GM12878 (cell line): ENCODE measurements at regions not wholly inside any gene's neighbourhood (a gene's known extent, or its start where the extent isn't known, plus 50 kb on each side); places are given as distances from the start of the nearest gene placed in this dataset.

Source experiments
- ATAC-seq: fragments of 200-7000 bp; cut with Tn5 transposase; 3 replicates; pipeline ENCODE4 v1.9.1; 2020; ENCODE audit warnings: mild to moderate bottlenecking, moderate library complexity
- BruUV-seq: library from RNA; stranded (reverse); fragments of 400-500 nt; replicated peaks from 2 replicates; lab custom pipeline; 2021; lab: Mats Ljungman, UMichigan
- CTCF ChIA-PET: fragments of 300-600 bp; sonication (Branson Sonifier 250); formaldehyde crosslinking; extraction: SDS; loops from one replicate; lab custom pipeline; 2021; ENCODE audit warnings: inconsistent platforms; lab: Yijun Ruan, JAX
- POLR2A ChIA-PET: fragments of 350-600 bp; formaldehyde crosslinking; extraction: SDS; loops from one replicate; lab custom pipeline; 2021; ENCODE audit warnings: inconsistent platforms; lab: Charles Lee
- RAD21 ChIA-PET: fragments of 300-600 bp; sonication (Branson Sonifier 250); formaldehyde crosslinking; loops from one replicate; lab custom pipeline; 2023; ENCODE audit warnings: antibody characterized with exemption; ENCODE audit not compliant: unreplicated experiment; lab: Charles Lee
- SMC1A ChIA-PET: fragments of 300-600 bp; sonication (Branson Sonifier 250); formaldehyde crosslinking; loops from one replicate; lab custom pipeline; 2023; ENCODE audit not compliant: unreplicated experiment, uncharacterized antibody; lab: Charles Lee
- DNase-seq: peaks from one replicate; pipeline ENCODE4 v3.0.0-alpha.2; 2011; ENCODE audit warnings: low read depth, low spot score
- FAIRE-seq: peaks from 3 replicates; lab custom pipeline; 2011; peaks lifted over from hg19 to GRCh38; lab: Jason Lieb, UNC
- H2AFZ ChIP-seq: 2 replicates; pipeline ENCODE4 v1.6.0; 2011; ENCODE audit warnings: low read depth, low read length, control low read depth; ENCODE audit not compliant: control insufficient read depth
- H3K27ac ChIP-seq: 2 replicates; pipeline ENCODE4 v1.5.1; 2011; ENCODE audit warnings: control low read depth; ENCODE audit not compliant: control insufficient read depth, insufficient read depth
- H3K27me3 ChIP-seq, 2 experiments: replicated peaks in 1 of 2; 2 replicates each; pipeline versions ENCODE4 v1.6.0 to v1.6.1; 2011; ENCODE audit warnings: low read length in 1 of 2; ENCODE audit not compliant: control insufficient read depth in 2 of 2, insufficient read depth in 2 of 2
- H3K36me3 ChIP-seq, 2 experiments: 2 replicates each; pipeline ENCODE4 v1.5.1; 2011; ENCODE audit warnings: low read length in 1 of 2; ENCODE audit not compliant: control insufficient read depth in 2 of 2, insufficient read depth in 2 of 2
- H3K4me1 ChIP-seq: 2 replicates; pipeline ENCODE4 v1.6.1; 2011; ENCODE audit warnings: mild to moderate bottlenecking, low read length, moderate library complexity, mixed read lengths; ENCODE audit not compliant: control insufficient read depth, insufficient read depth
- H3K4me2 ChIP-seq: 2 replicates; pipeline ENCODE4 v1.6.0; 2011; ENCODE audit warnings: control low read depth; ENCODE audit not compliant: control insufficient read depth, insufficient read depth
- H3K4me3 ChIP-seq: fragments of 200-600 bp; sonication (generic); 2 replicates; pipeline ENCODE4 v1.5.1; 2016
- H3K79me2 ChIP-seq: 2 replicates; pipeline ENCODE4 v1.6.0; 2011; ENCODE audit warnings: low read length; ENCODE audit not compliant: control insufficient read depth, insufficient read depth
- H3K9ac ChIP-seq: 2 replicates; pipeline ENCODE4 v1.8.0; 2011; ENCODE audit warnings: low read length, control low read depth, mixed read lengths; ENCODE audit not compliant: control insufficient read depth, insufficient read depth
- H3K9me3 ChIP-seq: replicated peaks from 3 replicates; pipeline ENCODE4 v1.5.1; 2011; ENCODE audit warnings: mild to moderate bottlenecking, low read length; ENCODE audit not compliant: control insufficient read depth, insufficient read depth
- H4K20me1 ChIP-seq: 2 replicates; pipeline ENCODE4 v1.6.0; 2011; ENCODE audit not compliant: control insufficient read depth, insufficient read depth
- BCL11A ChIP-seq: IDR thresholded peaks from 2 replicates; pipeline ENCODE4 v1.6.1; 2011; ENCODE audit warnings: low read depth, low read length
- HDGF ChIP-seq: fragments of 450-650 bp; IDR thresholded peaks from 2 replicates; pipeline ENCODE4 v1.6.1; 2016; ENCODE audit warnings: antibody characterized with exemption
- RAD21 ChIP-seq: IDR thresholded peaks from 2 replicates; pipeline ENCODE4 v1.6.1; 2011; ENCODE audit warnings: mild to moderate bottlenecking, low read depth, low read length, moderate library complexity; ENCODE audit not compliant: insufficient read depth
- WGBS: methylation state at CpG from one replicate; pipeline ENCODE4 v1.1.6; 2016; ENCODE audit warnings: low lambda C conversion rate; ENCODE audit not compliant: insufficient replicate concordance, insufficient coverage; ENCODE audit errors: missing lambda C conversion rate; 5-methylcytosine and 5-hydroxymethylcytosine counted together
- in situ Hi-C: fragments of 300-500 bp; cut with MboI; formaldehyde crosslinking; loops from 9 replicates; pipeline ENCODE4 v1.14.3; 2018; ENCODE audit warnings: mixed read lengths
- intact Hi-C: fragments of 100-400 bp; cut with micrococcal nuclease; formaldehyde crosslinking; loops from one replicate; pipeline ENCODE4 v1.14.2; 2022; ENCODE audit not compliant: unreplicated experiment
- TF ChIP-seq, protein P1 (sequence below): fragments of 150-350 bp; IDR thresholded peaks from 2 replicates; pipeline ENCODE4 v1.6.1; 2014; ENCODE audit warnings: mild to moderate bottlenecking, low read depth, low read length

GRCh38 chr7:11235491-11235890 is 261.8 kb downstream of the PHF14 start:
- Histone ChIP-seq H3K27ac (no peak overlapping the region), H3K36me3 (no peaks in the 10 kb centered on the region), H2AFZ (no peak overlapping the region), H3K27me3 (no peaks in the 10 kb centered on the region; a peak in 1 of 4 replicates), H3K4me3 (no peak overlapping the region), H3K4me2 (no peak overlapping the region), H4K20me1 (no peaks in the 10 kb centered on the region), H3K4me1 (no peaks in the 10 kb centered on the region), H3K9ac (no peak overlapping the region), H3K9me3 (no peaks in the 10 kb centered on the region), H3K79me2 (no peaks in the 10 kb centered on the region)
- POLR2A ChIA-PET: no interaction called here
- CTCF ChIA-PET: interaction anchor here (0.6 kb wide), 1 partner anchor 1757 kb away, joined by 3 read pairs; no protein-coding TSS in a partner anchor
- DNase-seq: no peak
- SMC1A ChIA-PET: no interaction called here
- WGBS: 42% methylated on average over 8 of the region's 8 CpGs
- no peak for TF ChIP-seq BCL11A
- TF ChIP-seq, protein P1, sequence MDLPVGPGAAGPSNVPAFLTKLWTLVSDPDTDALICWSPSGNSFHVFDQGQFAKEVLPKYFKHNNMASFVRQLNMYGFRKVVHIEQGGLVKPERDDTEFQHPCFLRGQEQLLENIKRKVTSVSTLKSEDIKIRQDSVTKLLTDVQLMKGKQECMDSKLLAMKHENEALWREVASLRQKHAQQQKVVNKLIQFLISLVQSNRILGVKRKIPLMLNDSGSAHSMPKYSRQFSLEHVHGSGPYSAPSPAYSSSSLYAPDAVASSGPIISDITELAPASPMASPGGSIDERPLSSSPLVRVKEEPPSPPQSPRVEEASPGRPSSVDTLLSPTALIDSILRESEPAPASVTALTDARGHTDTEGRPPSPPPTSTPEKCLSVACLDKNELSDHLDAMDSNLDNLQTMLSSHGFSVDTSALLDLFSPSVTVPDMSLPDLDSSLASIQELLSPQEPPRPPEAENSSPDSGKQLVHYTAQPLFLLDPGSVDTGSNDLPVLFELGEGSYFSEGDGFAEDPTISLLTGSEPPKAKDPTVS: no peak
- intact Hi-C loops (no loop called here), in situ Hi-C loops (no loop called here)
- FAIRE-seq: no peak
- RAD21 ChIA-PET: no interaction called here
- ATAC-seq: no peak
- BruUV-seq: no TSS peak

- POLR2A ChIA-PET: no interaction called here
- no peak overlapping the region for H3K4me3 ChIP-seq
- no peak overlapping the region for H3K27ac ChIP-seq
- H2AFZ ChIP-seq: no peak overlapping the region
- no peak overlapping the region for H3K9ac ChIP-seq
- SMC1A ChIA-PET: interaction anchor here (0.7 to 1.6 kb wide), 2 partner anchors 25 to 84 kb away, joined by 3 to 4 read pairs; no protein-coding TSS in a partner anchor
- no peaks in the 10 kb centered on the region for H3K4me1 ChIP-seq
- no peaks in the 10 kb centered on the region for H4K20me1 ChIP-seq
- ATAC-seq (no peak), FAIRE-seq (no peak), DNase-seq (no peak)
- TF ChIP-seq HDGF (no peak), RAD21 (no peak)
- H3K79me2 ChIP-seq: no peaks in the 10 kb centered on the region
- H3K9me3 ChIP-seq: no peaks in the 10 kb centered on the region
- no peaks in the 10 kb centered on the region; a peak in 1 of 4 replicates for H3K27me3 ChIP-seq
- no peak overlapping the region for H3K4me2 ChIP-seq
- in situ Hi-C loops (no loop called here), intact Hi-C loops (no loop called here)
- no peaks in the 10 kb centered on the region for H3K36me3 ChIP-seq
- RAD21 ChIA-PET: interaction anchor here (0.6 kb wide), 1 partner anchor 8 kb away, joined by 4 read pairs; no protein-coding TSS in a partner anchor
- BruUV-seq: no TSS peak
- CTCF ChIA-PET: no interaction called here
- WGBS: 10% methylated on average over 3 of the region's 3 CpGs
Observed at GRCh38 chr7:11236680-11237079, 263.0 kb downstream of the PHF14 start.
